GM10266 (cell line): ENCODE measurements at regions not wholly inside any gene's neighbourhood (a gene's known extent, or its start where the extent isn't known, plus 50 kb on each side); places are given as distances from the start of the nearest gene placed in this dataset.
"Not testable (repeated sequence)": the region's sequence is repeated elsewhere in the genome, so short reads cannot be mapped to it uniquely, and the experiment has no call there.

Experiments used
- DNase-seq: peaks from one replicate; pipeline ENCODE4 v3.0.0; 2012; ENCODE audit errors: extremely low spot score
- CTCF ChIP-seq: IDR thresholded peaks from 2 replicates; pipeline ENCODE4 v1.5.1; 2012; ENCODE audit warnings: mild to moderate bottlenecking, low read depth; ENCODE audit not compliant: control insufficient read depth, insufficient read depth; ENCODE audit errors: missing control alignments

GRCh38 chr17:65305778-65306177 lies 168.6 kb downstream of the RGS9 start:
- no peak for DNase-seq
- no peak for TF ChIP-seq CTCF

- no peak for TF ChIP-seq CTCF
- no peak for DNase-seq
Observed at GRCh38 chr17:65305116-65305515, 167.9 kb downstream of the RGS9 start.

- DNase-seq, result not testable (repeated sequence)
Observed at GRCh38 chr17:65301882-65302281, 164.7 kb downstream of the RGS9 start.

- TF ChIP-seq CTCF, result no peak
- no peak for DNase-seq
Observed at GRCh38 chr17:65301184-65301583, 164.0 kb downstream of the RGS9 start.

- DNase-seq, result no peak
- no peak for TF ChIP-seq CTCF
Observed at GRCh38 chr17:65297916-65298315, 160.7 kb downstream of the RGS9 start.

GRCh38 chr17:65297384-65297783 lies 160.2 kb downstream of the RGS9 start:
- TF ChIP-seq CTCF, result no peak

GRCh38 chr17:65294181-65294719 lies 157.1 kb downstream of the RGS9 start:
- peak; percentile 69 for DNase-seq
- TF ChIP-seq CTCF, result peak; percentile 75

More at GRCh38 chr17:65297384-65297783, 160.2 kb downstream of the RGS9 start:
- no peak for DNase-seq

- no peak for TF ChIP-seq CTCF
- DNase-seq, result no peak
Observed at GRCh38 chr17:65293584-65294180, 156.5 kb downstream of the RGS9 start.
